Liver (tissue), 8 donors: ENCODE measurements at regions not wholly inside any gene's neighbourhood (a gene's known extent, or its start where the extent isn't known, plus 50 kb on each side); places are given as distances from the start of the nearest gene placed in this dataset.

Source experiments
- DNase-seq: peaks from one replicate; pipeline ENCODE4 v3.0.0-alpha.2; 2017; ENCODE audit warnings: low spot score
- H3K27ac ChIP-seq, 2 donors: one replicate each; pipeline ENCODE4 v1.7.0; 2013; ENCODE audit warnings: inconsistent platforms in 2 of 2, low read length in 2 of 2, control low read depth in 1 of 2, low read depth in 1 of 2, mild to moderate bottlenecking in 1 of 2
- H3K27me3 ChIP-seq, 4 donors: one replicate each; pipeline versions ENCODE4 v1.6.1 to v1.7.0; 2013; ENCODE audit warnings: low read length in 3 of 4, inconsistent platforms in 1 of 4, mild to moderate bottlenecking in 1 of 4, moderate library complexity in 1 of 4; ENCODE audit not compliant: control insufficient read depth in 4 of 4, insufficient read depth in 4 of 4
- H3K36me3 ChIP-seq, 4 donors: one replicate each; pipeline versions ENCODE4 v1.6.1 to v1.7.0; 2013; ENCODE audit warnings: low read length in 3 of 4, mild to moderate bottlenecking in 3 of 4, low read depth in 1 of 4, moderate library complexity in 1 of 4; ENCODE audit not compliant: control insufficient read depth in 4 of 4, insufficient read depth in 3 of 4
- H3K4me1 ChIP-seq, 4 donors: one replicate each; pipeline versions ENCODE4 v1.6.1 to v1.7.0; 2013; ENCODE audit warnings: low read length in 3 of 4, mild to moderate bottlenecking in 3 of 4, moderate library complexity in 1 of 4; ENCODE audit not compliant: control insufficient read depth in 4 of 4, insufficient read depth in 4 of 4
- H3K4me3 ChIP-seq, 3 donors: one replicate each; pipeline versions ENCODE4 v1.6.1 to v1.7.0; 2013; ENCODE audit warnings: low read length in 3 of 3, control low read depth in 1 of 3, low read depth in 1 of 3, mild to moderate bottlenecking in 1 of 3
- H3K9ac ChIP-seq, 2 donors: one replicate each; pipeline ENCODE4 v1.7.0; 2013; ENCODE audit warnings: low read length in 2 of 2, mild to moderate bottlenecking in 2 of 2, moderate library complexity in 2 of 2, control low read depth in 1 of 2, low read depth in 1 of 2
- H3K9me3 ChIP-seq, 4 donors: one replicate each; pipeline versions ENCODE4 v1.6.1 to v1.7.0; 2013; ENCODE audit warnings: low read length in 3 of 4; ENCODE audit not compliant: control insufficient read depth in 4 of 4
- ATF3 ChIP-seq: IDR thresholded peaks from 2 replicates; pipeline ENCODE4 v1.6.1; 2016; ENCODE audit warnings: antibody characterized with exemption
- CTCF ChIP-seq: fragments of 150-350 bp; IDR thresholded peaks from 2 replicates; pipeline ENCODE4 v1.5.1; 2017; ENCODE audit warnings: improper control_type of control experiment, low read depth, low read length; ENCODE audit not compliant: missing input control
- FOXA1 ChIP-seq: IDR thresholded peaks from 2 replicates; pipeline ENCODE4 v1.6.1; 2016; ENCODE audit warnings: antibody characterized with exemption
- FOXA2 ChIP-seq: IDR thresholded peaks from 2 replicates; pipeline ENCODE4 v1.6.1; 2016; ENCODE audit warnings: antibody characterized with exemption
- GABPA ChIP-seq, 2 donors: IDR thresholded peaks in 1 of 2; conservative IDR thresholded peaks in 1 of 2; 2 replicates each; pipeline ENCODE4 v1.6.1; 2016; ENCODE audit warnings: antibody characterized with exemption in 2 of 2, mild to moderate bottlenecking in 1 of 2, moderate library complexity in 1 of 2
- HNF4A ChIP-seq, 2 donors: conservative IDR thresholded peaks; 2 replicates each; pipeline ENCODE4 v1.6.1; 2016; ENCODE audit warnings: antibody characterized with exemption in 2 of 2, mild to moderate bottlenecking in 2 of 2
- JUND ChIP-seq, 2 donors: IDR thresholded peaks; 2 replicates each; pipeline ENCODE4 v1.6.1; 2016; ENCODE audit warnings: antibody characterized with exemption in 2 of 2
- NR2F2 ChIP-seq: IDR thresholded peaks from 2 replicates; pipeline ENCODE4 v1.6.1; 2016; ENCODE audit warnings: antibody characterized with exemption
- RAD21 ChIP-seq, 2 donors: IDR thresholded peaks; 2 replicates each; pipeline ENCODE4 v1.6.1; 2016; ENCODE audit warnings: antibody characterized with exemption in 2 of 2, mild to moderate bottlenecking in 2 of 2
- REST ChIP-seq: IDR thresholded peaks from 2 replicates; pipeline ENCODE4 v1.6.1; 2016; ENCODE audit warnings: antibody characterized with exemption, mild to moderate bottlenecking
- SP1 ChIP-seq: IDR thresholded peaks from 2 replicates; pipeline ENCODE4 v1.6.1; 2018; ENCODE audit warnings: antibody characterized with exemption, mild to moderate bottlenecking
- WGBS: extraction: QIAGEN DNeasy Blood & Tissue Kit; methylation state at CpG from one replicate; pipeline ENCODE4 v1.1.7; 2013; 5-methylcytosine and 5-hydroxymethylcytosine counted together
- TF ChIP-seq, protein P1 (sequence below): IDR thresholded peaks from 2 replicates; pipeline ENCODE4 v1.6.1; 2016; ENCODE audit warnings: antibody characterized with exemption
- TF ChIP-seq, protein P2 (sequence below): IDR thresholded peaks from 2 replicates; pipeline ENCODE4 v1.6.1; 2016; ENCODE audit warnings: antibody characterized with exemption
- donor health status: healthy.
- donor health status: healthy.
- donor health status: healthy.
- donor health status: healthy.
- donor health status: healthy.

- WGBS = 46% methylated on average over 2 of the region's 2 CpGs
- H3K27ac ChIP-seq = no peak overlapping the region
Observed at GRCh38 chr18:77969972-77970371, 720.3 kb downstream of the GALR1 start.

More at GRCh38 chr18:77969972-77970371, 720.3 kb downstream of the GALR1 start:
- Histone ChIP-seq H3K4me3 (no peak overlapping the region), H3K27me3 (peaks cover 0 to 5% (median 0%) of the 10 kb centered on the region in 4 donors), H3K9me3 (no peaks in the 10 kb centered on the region), H3K9ac (no peak overlapping the region), H3K4me1 (no peaks in the 10 kb centered on the region), H3K36me3 (no peaks in the 10 kb centered on the region)
- TF ChIP-seq NR2F2 (no peak), RAD21 (IDR thresholded peaks at IDR 0.05) (no peak), JUND (IDR thresholded peaks at IDR 0.05) (no peak), FOXA1 (no peak), SP1 (no peak), CTCF (no peak), REST (no peak), GABPA (IDR thresholded peaks at IDR 0.05 in 1 of 2, conservative IDR thresholded peaks at IDR 0.05 in 1 of 2) (no peak), HNF4A (conservative IDR thresholded peaks at IDR 0.05) (no peak), ATF3 (no peak), FOXA2 (no peak)
- TF ChIP-seq, protein P1, sequence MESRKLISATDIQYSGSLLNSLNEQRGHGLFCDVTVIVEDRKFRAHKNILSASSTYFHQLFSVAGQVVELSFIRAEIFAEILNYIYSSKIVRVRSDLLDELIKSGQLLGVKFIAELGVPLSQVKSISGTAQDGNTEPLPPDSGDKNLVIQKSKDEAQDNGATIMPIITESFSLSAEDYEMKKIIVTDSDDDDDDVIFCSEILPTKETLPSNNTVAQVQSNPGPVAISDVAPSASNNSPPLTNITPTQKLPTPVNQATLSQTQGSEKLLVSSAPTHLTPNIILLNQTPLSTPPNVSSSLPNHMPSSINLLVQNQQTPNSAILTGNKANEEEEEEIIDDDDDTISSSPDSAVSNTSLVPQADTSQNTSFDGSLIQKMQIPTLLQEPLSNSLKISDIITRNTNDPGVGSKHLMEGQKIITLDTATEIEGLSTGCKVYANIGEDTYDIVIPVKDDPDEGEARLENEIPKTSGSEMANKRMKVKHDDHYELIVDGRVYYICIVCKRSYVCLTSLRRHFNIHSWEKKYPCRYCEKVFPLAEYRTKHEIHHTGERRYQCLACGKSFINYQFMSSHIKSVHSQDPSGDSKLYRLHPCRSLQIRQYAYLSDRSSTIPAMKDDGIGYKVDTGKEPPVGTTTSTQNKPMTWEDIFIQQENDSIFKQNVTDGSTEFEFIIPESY = no peak
- TF ChIP-seq, protein P2, sequence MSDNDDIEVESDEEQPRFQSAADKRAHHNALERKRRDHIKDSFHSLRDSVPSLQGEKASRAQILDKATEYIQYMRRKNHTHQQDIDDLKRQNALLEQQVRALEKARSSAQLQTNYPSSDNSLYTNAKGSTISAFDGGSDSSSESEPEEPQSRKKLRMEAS = no peak
- DNase-seq = no peak
